Endothelial cell of umbilical vein (primary cell): ENCODE measurements at regions not wholly inside any gene's neighbourhood (a gene's known extent, or its start where the extent isn't known, plus 50 kb on each side); places are given as distances from the start of the nearest gene placed in this dataset.

Experiments used
- CTCF ChIP-seq, 2 donors: IDR thresholded peaks; 1 replicate in 1 of 2; 2 replicates in 1 of 2; pipeline ENCODE4 v1.5.1; 2011; ENCODE audit warnings: low read length in 2 of 2, mild to moderate bottlenecking in 2 of 2, moderate library complexity in 2 of 2, control low read depth in 1 of 2, inconsistent platforms in 1 of 2, low read depth in 1 of 2; ENCODE audit not compliant: insufficient read depth in 1 of 2; ENCODE audit errors: extremely low read depth in 1 of 2
- EZH2 ChIP-seq: IDR thresholded peaks from 2 replicates; pipeline ENCODE4 v1.6.1; 2012; ENCODE audit warnings: borderline replicate concordance, low read depth, mild to moderate bottlenecking, moderate library complexity, low read length, inconsistent platforms; ENCODE audit not compliant: severe bottlenecking
- MAX ChIP-seq: IDR thresholded peaks from 2 replicates; pipeline ENCODE4 v1.6.1; 2011; ENCODE audit not compliant: insufficient read depth, insufficient read length
- MYC ChIP-seq: IDR thresholded peaks from one replicate; pipeline ENCODE4 v1.6.1; 2011; ENCODE audit warnings: mild to moderate bottlenecking, low read depth, low read length
- POLR2A ChIP-seq: IDR thresholded peaks from 2 replicates; pipeline ENCODE4 v1.6.1; 2012; ENCODE audit warnings: low read depth, mild to moderate bottlenecking, control low read depth, low read length
- POLR2AphosphoS5 ChIP-seq: IDR thresholded peaks from 2 replicates; pipeline ENCODE4 v1.6.1; 2012; ENCODE audit warnings: low read depth, mild to moderate bottlenecking, control low read depth, low read length, moderate library complexity; ENCODE audit not compliant: insufficient read depth

GRCh38 chr2:16051841-16052564 lies 111.7 kb downstream of the MYCN start:
- no peak for TF ChIP-seq MYC
- no peak for TF ChIP-seq POLR2A
- no peak for TF ChIP-seq POLR2AphosphoS5
- TF ChIP-seq CTCF (IDR thresholded peaks at IDR 0.05; ENCODE audit: extremely low read depth in 1 of 2, insufficient read depth in 1 of 2, low read depth in 1 of 2, low read length in 2 of 2): no peak
- TF ChIP-seq MAX: no peak
- TF ChIP-seq EZH2: no peak
